Transverse colon (tissue), 4 donors: ENCODE measurements at regions not wholly inside any gene's neighbourhood (a gene's known extent, or its start where the extent isn't known, plus 50 kb on each side); places are given as distances from the start of the nearest gene placed in this dataset.

Experiments used
- EP300 ChIP-seq: sonication (generic); formaldehyde crosslinking; IDR thresholded peaks from one replicate; pipeline ENCODE4 v1.6.1; 2017; ENCODE audit warnings: antibody characterized with exemption, low read depth
- POLR2AphosphoS5 ChIP-seq, 3 donors: sonication (generic); formaldehyde crosslinking; IDR thresholded peaks; one replicate each; pipeline ENCODE4 v1.6.1; 2016; ENCODE audit warnings: antibody characterized with exemption in 3 of 3
- TF ChIP-seq, protein P1 (sequence below), 5 experiments: fragments of 200-600 bp in 3 of 5; fragments of 450-650 bp in 2 of 5; sonication (generic) in 3 of 5; IDR thresholded peaks; 1 replicate in 2 of 5; 2 replicates in 3 of 5; pipeline ENCODE4 v1.5.1; 2016 to 2017; ENCODE audit warnings: antibody characterized with exemption in 5 of 5, inconsistent platforms in 3 of 5, mild to moderate bottlenecking in 2 of 5, moderate library complexity in 1 of 5

DNA sequence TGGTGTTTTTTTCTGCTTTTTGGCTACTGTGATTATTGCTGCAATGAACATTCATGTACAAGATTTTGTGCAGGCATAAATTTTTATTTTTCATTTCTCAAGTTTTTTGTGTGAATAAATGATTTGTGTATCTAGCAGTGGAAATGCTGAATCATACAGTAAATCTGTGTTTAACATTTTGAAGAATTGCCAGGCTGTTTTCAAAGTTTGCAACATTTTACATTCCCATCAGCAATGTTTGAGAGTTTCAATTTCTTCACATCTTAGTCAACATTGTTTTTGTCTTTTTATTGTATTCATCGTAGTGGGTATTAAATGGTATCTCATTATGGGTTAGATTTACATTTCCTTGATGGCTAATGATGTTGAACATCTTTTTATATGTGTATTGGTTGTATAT, 98.8 kb upstream of the RBMS1 start:
- TF ChIP-seq, protein P1, sequence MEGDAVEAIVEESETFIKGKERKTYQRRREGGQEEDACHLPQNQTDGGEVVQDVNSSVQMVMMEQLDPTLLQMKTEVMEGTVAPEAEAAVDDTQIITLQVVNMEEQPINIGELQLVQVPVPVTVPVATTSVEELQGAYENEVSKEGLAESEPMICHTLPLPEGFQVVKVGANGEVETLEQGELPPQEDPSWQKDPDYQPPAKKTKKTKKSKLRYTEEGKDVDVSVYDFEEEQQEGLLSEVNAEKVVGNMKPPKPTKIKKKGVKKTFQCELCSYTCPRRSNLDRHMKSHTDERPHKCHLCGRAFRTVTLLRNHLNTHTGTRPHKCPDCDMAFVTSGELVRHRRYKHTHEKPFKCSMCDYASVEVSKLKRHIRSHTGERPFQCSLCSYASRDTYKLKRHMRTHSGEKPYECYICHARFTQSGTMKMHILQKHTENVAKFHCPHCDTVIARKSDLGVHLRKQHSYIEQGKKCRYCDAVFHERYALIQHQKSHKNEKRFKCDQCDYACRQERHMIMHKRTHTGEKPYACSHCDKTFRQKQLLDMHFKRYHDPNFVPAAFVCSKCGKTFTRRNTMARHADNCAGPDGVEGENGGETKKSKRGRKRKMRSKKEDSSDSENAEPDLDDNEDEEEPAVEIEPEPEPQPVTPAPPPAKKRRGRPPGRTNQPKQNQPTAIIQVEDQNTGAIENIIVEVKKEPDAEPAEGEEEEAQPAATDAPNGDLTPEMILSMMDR (IDR thresholded peaks at IDR 0.05), result no peak
- TF ChIP-seq POLR2AphosphoS5 (IDR thresholded peaks at IDR 0.05) (no peak), EP300 (no peak)
